ENCODE measurements at regions not wholly inside any gene's neighbourhood (a gene's known extent, or its start where the extent isn't known, plus 50 kb on each side); places are given as distances from the start of the nearest gene placed in this dataset.

GRCh38 chr3:73681198-73681597 lies 56.5 kb upstream of the PDZRN3 start:
- Mint-ChIP-seq H3K4me3 (no peak overlapping the region), H3K27ac (no peak overlapping the region), H3K27me3 (no peaks in the 10 kb centered on the region), H3K36me3 (ENCODE audit: low read depth) (no peaks in the 10 kb centered on the region), H3K9me3 (peaks cover 7% of the 10 kb centered on the region), H3K4me1 (ENCODE audit: low read depth) (no peaks in the 10 kb centered on the region)
- intact Hi-C loops (cut with micrococcal nuclease), result no loop called here

DNA sequence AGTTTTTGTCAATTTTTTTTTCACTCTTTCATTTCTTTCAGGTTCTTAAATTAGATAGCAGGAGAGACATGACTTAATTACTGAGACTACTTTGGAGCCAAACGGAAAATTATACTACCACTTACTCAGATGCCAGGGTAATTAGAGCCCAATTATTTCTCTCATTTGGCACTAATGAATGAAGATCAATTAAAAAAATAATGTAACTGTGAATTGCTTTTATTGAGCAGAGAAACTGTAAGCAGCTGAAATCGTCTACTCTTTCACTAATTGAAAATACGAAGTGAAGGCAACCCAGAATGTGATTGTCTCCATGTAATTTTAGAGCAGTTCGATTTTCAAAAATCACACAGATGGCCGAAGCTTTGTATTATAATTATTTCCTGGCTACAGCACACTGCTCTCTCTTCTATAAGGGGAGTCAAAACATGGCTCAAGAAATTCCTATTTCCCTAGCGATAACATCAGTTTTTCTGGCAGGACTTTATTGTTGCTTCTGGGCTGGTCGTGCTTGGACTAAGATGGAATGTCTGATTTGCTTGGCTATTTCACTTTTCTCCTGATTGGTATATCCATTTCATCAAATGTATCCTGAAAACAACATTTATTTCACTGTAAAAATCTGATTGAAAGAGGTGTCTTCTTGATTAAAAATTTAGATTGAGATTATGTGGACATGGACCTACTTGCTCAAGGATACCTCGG lies 55.8 kb upstream of the PDZRN3 start:
- Mint-ChIP-seq H3K9me3 (peaks cover 7% of the 10 kb centered on the region), H3K27me3 (no peaks in the 10 kb centered on the region), H3K36me3 (ENCODE audit: low read depth) (no peaks in the 10 kb centered on the region), H3K27ac (no peak overlapping the region), H3K4me1 (ENCODE audit: low read depth) (no peaks in the 10 kb centered on the region), H3K4me3 (no peak overlapping the region)
- intact Hi-C loops (cut with micrococcal nuclease), result no loop called here

DNA sequence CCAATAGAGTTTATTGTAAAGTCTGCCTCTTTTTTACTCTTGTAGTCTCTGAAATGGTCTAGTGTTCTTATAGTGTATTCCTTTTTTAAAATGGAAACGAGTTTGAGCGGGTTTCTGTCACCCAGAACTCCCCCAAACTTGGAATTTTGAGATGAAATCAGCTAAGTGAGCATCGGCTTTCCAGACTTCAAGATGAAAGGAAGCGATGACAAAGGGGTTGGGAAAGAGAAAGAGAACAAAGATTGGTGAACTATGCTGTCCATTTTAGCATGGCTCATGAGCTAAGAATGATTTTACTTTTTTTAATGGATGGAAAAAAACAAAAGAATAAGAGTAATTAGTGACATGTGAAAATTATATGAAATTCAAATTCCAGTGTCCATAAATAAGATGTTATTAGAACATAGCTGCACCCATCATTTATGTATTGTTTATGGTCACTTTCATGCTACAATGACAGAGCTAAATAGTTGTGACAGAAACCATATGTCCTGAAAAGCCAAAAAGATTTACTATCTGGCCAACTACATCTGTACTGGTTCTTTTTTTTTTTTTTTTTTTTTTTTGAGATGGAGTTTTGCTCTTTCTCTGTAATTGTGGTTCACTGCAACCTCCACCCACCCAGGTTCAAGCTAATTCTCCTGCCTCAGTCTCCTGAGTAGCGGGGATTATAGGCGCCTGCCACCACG lies 52.7 kb upstream of the PDZRN3 start:
- Mint-ChIP-seq H3K9me3 (peaks cover 7% of the 10 kb centered on the region), H3K4me3 (no peak overlapping the region), H3K4me1 (ENCODE audit: low read depth) (no peaks in the 10 kb centered on the region), H3K27ac (no peak overlapping the region), H3K27me3 (no peaks in the 10 kb centered on the region), H3K36me3 (ENCODE audit: low read depth) (no peaks in the 10 kb centered on the region)
- intact Hi-C loops (cut with micrococcal nuclease), result no loop called here

Measured in dendritic cell treated with granulocyte-macrophage colony-stimulating factor and Interleukin-4, amounts not matched to agents 40 ng/mL and 50 ng/mL, for 4 days (primary cell).